ENCODE measurements at regions not wholly inside any gene's neighbourhood (a gene's known extent, or its start where the extent isn't known, plus 50 kb on each side); places are given as distances from the start of the nearest gene placed in this dataset.

DNA sequence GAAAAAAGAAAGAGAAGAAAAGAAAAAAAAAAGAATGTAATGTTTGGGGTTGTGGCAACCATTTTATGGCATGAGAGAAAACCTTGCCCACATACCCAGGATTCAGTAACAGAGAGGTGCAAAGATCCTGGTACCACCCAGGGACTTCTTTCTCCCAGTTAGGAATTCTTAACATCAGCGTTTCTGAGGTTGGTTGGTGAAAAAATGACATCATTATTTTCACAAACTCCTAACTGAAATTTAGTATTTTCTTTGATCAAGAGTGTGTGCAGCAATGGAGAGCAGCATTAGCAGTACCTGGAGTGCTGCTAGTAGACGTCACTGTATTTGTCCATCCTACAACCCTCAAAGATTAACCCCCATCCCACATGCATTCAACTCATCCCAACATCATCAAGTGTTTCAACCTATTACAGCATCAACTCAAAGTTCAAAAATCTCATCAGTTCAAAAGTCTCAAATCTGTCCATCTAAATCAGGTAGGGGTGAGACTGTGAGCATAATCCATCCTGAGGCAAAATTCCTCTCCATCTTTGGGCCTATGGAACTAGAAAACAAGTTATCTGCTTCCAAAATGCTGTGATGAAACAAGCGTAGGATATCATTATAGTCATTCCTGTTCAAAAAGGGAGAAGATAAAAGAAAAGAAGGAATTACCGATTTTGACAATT, 60.1 kb upstream of the MSX2 start:
- Histone ChIP-seq H3K4me1 (ENCODE audit: insufficient read depth) (no peaks in the 10 kb centered on the region), H4K20me1 (ENCODE audit: insufficient read depth, poor library complexity, severe bottlenecking) (no peaks in the 10 kb centered on the region), H3K4me2 (no peak overlapping the region), H3K27ac (no peak overlapping the region), H3K36me3 (replicated peaks; ENCODE audit: insufficient read depth, low read depth) (no peaks in the 10 kb centered on the region), H3K9me3 (ENCODE audit: low read depth) (no peaks in the 10 kb centered on the region), H3K79me2 (no peaks in the 10 kb centered on the region), H2AFZ (no peak overlapping the region), H3K9me2 (replicated peaks; ENCODE audit: insufficient read depth) (no peaks in the 10 kb centered on the region), H3K27me3 (no peaks in the 10 kb centered on the region), H3K4me3 (no peak overlapping the region)
- DNase-seq (ENCODE audit: low spot score): no peak
- TF ChIP-seq EZH2 (IDR thresholded peaks at IDR 0.05; ENCODE audit: borderline replicate concordance): no peak
- TF ChIP-seq EZH2phosphoT487 (IDR thresholded peaks at IDR 0.05; ENCODE audit: low read depth, severe bottlenecking, unreplicated experiment): no peak
- TF ChIP-seq, protein P1, sequence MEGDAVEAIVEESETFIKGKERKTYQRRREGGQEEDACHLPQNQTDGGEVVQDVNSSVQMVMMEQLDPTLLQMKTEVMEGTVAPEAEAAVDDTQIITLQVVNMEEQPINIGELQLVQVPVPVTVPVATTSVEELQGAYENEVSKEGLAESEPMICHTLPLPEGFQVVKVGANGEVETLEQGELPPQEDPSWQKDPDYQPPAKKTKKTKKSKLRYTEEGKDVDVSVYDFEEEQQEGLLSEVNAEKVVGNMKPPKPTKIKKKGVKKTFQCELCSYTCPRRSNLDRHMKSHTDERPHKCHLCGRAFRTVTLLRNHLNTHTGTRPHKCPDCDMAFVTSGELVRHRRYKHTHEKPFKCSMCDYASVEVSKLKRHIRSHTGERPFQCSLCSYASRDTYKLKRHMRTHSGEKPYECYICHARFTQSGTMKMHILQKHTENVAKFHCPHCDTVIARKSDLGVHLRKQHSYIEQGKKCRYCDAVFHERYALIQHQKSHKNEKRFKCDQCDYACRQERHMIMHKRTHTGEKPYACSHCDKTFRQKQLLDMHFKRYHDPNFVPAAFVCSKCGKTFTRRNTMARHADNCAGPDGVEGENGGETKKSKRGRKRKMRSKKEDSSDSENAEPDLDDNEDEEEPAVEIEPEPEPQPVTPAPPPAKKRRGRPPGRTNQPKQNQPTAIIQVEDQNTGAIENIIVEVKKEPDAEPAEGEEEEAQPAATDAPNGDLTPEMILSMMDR (IDR thresholded peaks at IDR 0.05; ENCODE audit: poor library complexity): no peak
- 92% methylated on average over 4 of the region's 4 CpGs for WGBS (ENCODE audit: low lambda C conversion rate, missing lambda C conversion rate)

DNA sequence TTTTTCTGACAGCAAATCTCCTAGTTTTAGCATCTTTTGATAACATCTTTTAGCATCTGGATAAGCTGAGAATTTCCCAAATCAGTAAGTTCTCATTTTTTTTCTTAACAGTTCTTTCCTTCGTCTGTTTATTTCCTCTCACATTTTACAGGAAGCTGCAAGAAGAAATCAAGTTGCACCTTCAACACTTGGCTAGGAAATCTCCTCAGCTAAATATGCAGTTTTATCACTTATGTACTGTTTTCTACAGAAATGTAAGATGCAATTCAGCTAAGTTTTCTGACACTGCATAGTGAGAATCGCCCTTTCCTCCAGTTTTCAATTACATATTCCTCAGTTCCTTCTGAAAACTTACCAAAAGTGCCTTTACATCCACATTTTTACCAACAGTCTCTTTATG, 59.0 kb upstream of the MSX2 start:
- WGBS (ENCODE audit: low lambda C conversion rate, missing lambda C conversion rate): 76% methylated on average over 2 of the region's 2 CpGs
- H3K4me1 ChIP-seq (ENCODE audit: insufficient read depth): no peaks in the 10 kb centered on the region
- H3K27ac ChIP-seq: no peak overlapping the region
- H3K4me3 ChIP-seq: no peak overlapping the region
- DNase-seq (ENCODE audit: low spot score): no peak
- no peaks in the 10 kb centered on the region for H3K9me2 ChIP-seq (replicated peaks; ENCODE audit: insufficient read depth)
- H3K9me3 ChIP-seq (ENCODE audit: low read depth): no peaks in the 10 kb centered on the region
- no peaks in the 10 kb centered on the region for H3K79me2 ChIP-seq
- no peak for TF ChIP-seq EZH2phosphoT487 (IDR thresholded peaks at IDR 0.05; ENCODE audit: low read depth, severe bottlenecking, unreplicated experiment)
- TF ChIP-seq, protein P1 (IDR thresholded peaks at IDR 0.05; ENCODE audit: poor library complexity): no peak
- TF ChIP-seq EZH2 (IDR thresholded peaks at IDR 0.05; ENCODE audit: borderline replicate concordance): no peak
- no peak overlapping the region for H3K4me2 ChIP-seq
- no peaks in the 10 kb centered on the region for H3K27me3 ChIP-seq
- no peaks in the 10 kb centered on the region for H4K20me1 ChIP-seq (ENCODE audit: insufficient read depth, poor library complexity, severe bottlenecking)
- H3K36me3 ChIP-seq (replicated peaks; ENCODE audit: insufficient read depth, low read depth): no peaks in the 10 kb centered on the region
- no peak overlapping the region for H2AFZ ChIP-seq

DNA sequence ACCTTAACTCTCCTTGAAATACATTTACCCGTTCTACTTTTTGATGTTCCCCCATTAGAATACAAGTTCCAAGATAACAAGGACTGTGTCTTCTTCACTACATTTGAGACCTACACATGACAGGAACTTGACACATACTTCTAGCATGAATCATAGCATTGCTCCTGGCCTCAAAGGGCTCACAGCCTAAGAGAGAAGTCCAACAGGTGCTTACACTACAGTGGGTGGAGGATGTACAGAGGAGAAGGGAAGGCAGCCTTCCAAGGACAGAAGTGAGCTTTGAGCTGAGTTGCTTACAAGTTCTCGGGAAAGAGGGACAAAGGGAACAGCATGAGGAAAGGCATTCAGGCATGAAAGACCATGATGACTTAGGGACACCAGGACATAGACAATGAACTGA, 56.9 kb upstream of the MSX2 start:
- DNase-seq (ENCODE audit: low spot score): no peak
- H2AFZ ChIP-seq: no peak overlapping the region
- H3K27ac ChIP-seq: no peak overlapping the region
- no peaks in the 10 kb centered on the region for H3K9me3 ChIP-seq (ENCODE audit: low read depth)
- no peak overlapping the region for H3K4me3 ChIP-seq
- no peak overlapping the region for H3K4me2 ChIP-seq
- H3K9me2 ChIP-seq (replicated peaks; ENCODE audit: insufficient read depth): no peaks in the 10 kb centered on the region
- H3K36me3 ChIP-seq (replicated peaks; ENCODE audit: insufficient read depth, low read depth): no peaks in the 10 kb centered on the region
- no peak for TF ChIP-seq EZH2phosphoT487 (IDR thresholded peaks at IDR 0.05; ENCODE audit: low read depth, severe bottlenecking, unreplicated experiment)
- TF ChIP-seq, protein P1 (IDR thresholded peaks at IDR 0.05; ENCODE audit: poor library complexity): no peak
- TF ChIP-seq EZH2 (IDR thresholded peaks at IDR 0.05; ENCODE audit: borderline replicate concordance): no peak
- no peaks in the 10 kb centered on the region for H4K20me1 ChIP-seq (ENCODE audit: insufficient read depth, poor library complexity, severe bottlenecking)
- H3K27me3 ChIP-seq: no peaks in the 10 kb centered on the region
- H3K79me2 ChIP-seq: no peaks in the 10 kb centered on the region
- no peaks in the 10 kb centered on the region for H3K4me1 ChIP-seq (ENCODE audit: insufficient read depth)
- 83% methylated on average over 2 of the region's 2 CpGs for WGBS (ENCODE audit: low lambda C conversion rate, missing lambda C conversion rate)
